Esophagus (tissue), 2 donors: ENCODE measurements at regions not wholly inside any gene's neighbourhood (a gene's known extent, or its start where the extent isn't known, plus 50 kb on each side); places are given as distances from the start of the nearest gene placed in this dataset.
"Not testable (repeated sequence)": the region's sequence is repeated elsewhere in the genome, so short reads cannot be mapped to it uniquely, and the experiment has no call there.

Experiments
- H3K27ac ChIP-seq, 2 donors: one replicate each; pipeline ENCODE4 v1.5.1; 2013; ENCODE audit warnings: low read depth in 2 of 2, mild to moderate bottlenecking in 2 of 2, inconsistent platforms in 1 of 2, low read length in 1 of 2, moderate library complexity in 1 of 2
- H3K27me3 ChIP-seq, 2 donors: one replicate each; pipeline ENCODE4 v1.6.1; 2013; ENCODE audit warnings: low read length in 2 of 2, control low read depth in 1 of 2, mild to moderate bottlenecking in 1 of 2; ENCODE audit not compliant: insufficient read depth in 2 of 2, control insufficient read depth in 1 of 2
- H3K36me3 ChIP-seq, 2 donors: one replicate each; pipeline ENCODE4 v1.6.1; 2013; ENCODE audit warnings: low read length in 1 of 2; ENCODE audit not compliant: control insufficient read depth in 2 of 2, insufficient read depth in 2 of 2
- H3K4me1 ChIP-seq, 2 donors: one replicate each; pipeline ENCODE4 v1.6.1; 2013; ENCODE audit warnings: low read length in 1 of 2; ENCODE audit not compliant: control insufficient read depth in 2 of 2, insufficient read depth in 2 of 2
- H3K4me3 ChIP-seq, 2 donors: one replicate each; pipeline ENCODE4 v1.5.1; 2013; ENCODE audit warnings: low read length in 2 of 2, mild to moderate bottlenecking in 2 of 2, low read depth in 1 of 2, moderate library complexity in 1 of 2
- H3K9me3 ChIP-seq, 2 donors: one replicate each; pipeline ENCODE4 v1.6.1; 2013; ENCODE audit warnings: mild to moderate bottlenecking in 2 of 2, low read depth in 1 of 2, low read length in 1 of 2, moderate library complexity in 1 of 2; ENCODE audit not compliant: control insufficient read depth in 2 of 2, insufficient read depth in 1 of 2
- WGBS, 2 donors: extraction: QIAGEN DNeasy Blood & Tissue Kit; methylation state at CpG; one replicate each; pipeline ENCODE4 v1.1.7; 2013; 5-methylcytosine and 5-hydroxymethylcytosine counted together
- donor health status: healthy with polysubstance abuse.
- donor health status: Bipolar disorder and iron deficiency.

DNA sequence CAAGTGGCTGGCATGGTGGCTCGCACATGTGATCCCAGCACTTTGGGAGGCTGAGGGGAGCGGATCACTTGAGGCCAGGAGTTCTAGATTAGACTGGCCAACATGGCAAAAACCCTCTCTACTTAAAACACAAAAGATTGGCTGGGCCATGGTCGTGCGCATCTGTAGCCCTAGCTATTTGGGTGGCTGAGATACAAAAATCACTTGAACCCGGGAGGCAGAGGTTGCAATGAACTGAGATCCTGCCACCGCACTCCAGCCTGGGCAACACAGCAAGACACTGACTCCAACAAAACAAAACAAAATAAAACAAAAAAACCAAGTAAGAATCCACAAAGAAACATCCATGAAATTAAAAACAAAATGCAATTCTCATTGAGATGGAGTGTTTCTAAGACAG, 630.6 kb downstream of the UQCRFS1 start:
- WGBS, 2 donors: 89 to 97% methylated on average over 6 of the region's 6 CpGs
- Histone ChIP-seq H3K4me1 (no peaks in the 10 kb centered on the region), H3K4me3 (no peak overlapping the region), H3K36me3 (no peaks in the 10 kb centered on the region), H3K9me3 (peaks cover 12 to 14% of the 10 kb centered on the region in 2 donors), H3K27ac (no peak overlapping the region), H3K27me3 (no peaks in the 10 kb centered on the region)

GRCh38 chr19:28581468-28581770, 631.5 kb downstream of the UQCRFS1 start:
- no peaks in the 10 kb centered on the region for H3K36me3 ChIP-seq
- H3K27me3 ChIP-seq: no peaks in the 10 kb centered on the region
- 56 to 60% methylated on average over 4 of the region's 4 CpGs for WGBS, 2 donors
- H3K4me3 ChIP-seq: no peak overlapping the region
- H3K27ac ChIP-seq: no peak overlapping the region
- H3K4me1 ChIP-seq: no peaks in the 10 kb centered on the region
- peaks cover 10% of the 10 kb centered on the region in 2 donors for H3K9me3 ChIP-seq

GRCh38 chr19:28578786-28579505, 634.0 kb downstream of the UQCRFS1 start:
- Histone ChIP-seq H3K27ac (no peak overlapping the region), H3K36me3 (no peaks in the 10 kb centered on the region)
- 83 to 86% methylated on average over 6 of the region's 6 CpGs for WGBS, 2 donors

GRCh38 chr19:28578208-28578607, 634.7 kb downstream of the UQCRFS1 start:
- WGBS, 2 donors: 87 to 89% methylated on average over 8 of the region's 8 CpGs
- Histone ChIP-seq H3K4me3 (no peak overlapping the region), H3K36me3 (no peaks in the 10 kb centered on the region), H3K27ac (no peak overlapping the region), H3K9me3 (peaks cover 5 to 9% of the 10 kb centered on the region in 2 donors), H3K27me3 (no peaks in the 10 kb centered on the region), H3K4me1 (no peaks in the 10 kb centered on the region)

More at GRCh38 chr19:28578786-28579505, 634.0 kb downstream of the UQCRFS1 start:
- Histone ChIP-seq H3K27me3 (no peaks in the 10 kb centered on the region), H3K9me3 (peaks cover 6 to 9% of the 10 kb centered on the region in 2 donors), H3K4me1 (no peaks in the 10 kb centered on the region), H3K4me3 (no peak overlapping the region)

- Histone ChIP-seq H3K4me3 (no peak overlapping the region), H3K27ac (no peak overlapping the region), H3K27me3 (no peaks in the 10 kb centered on the region), H3K4me1 (no peaks in the 10 kb centered on the region), H3K36me3 (no peaks in the 10 kb centered on the region), H3K9me3 (peaks cover 5 to 9% of the 10 kb centered on the region in 2 donors)
- WGBS, 2 donors: 72 to 79% methylated on average over 6 of the region's 6 CpGs
Measured at GRCh38 chr19:28577666-28578065, 635.3 kb downstream of the UQCRFS1 start.

GRCh38 chr19:28577233-28577632, 635.7 kb downstream of the UQCRFS1 start:
- H3K36me3 ChIP-seq: no peaks in the 10 kb centered on the region
- H3K4me3 ChIP-seq: no peak overlapping the region
- H3K27ac ChIP-seq: no peak overlapping the region
- no peaks in the 10 kb centered on the region for H3K4me1 ChIP-seq
- peaks cover 6 to 9% of the 10 kb centered on the region in 2 donors for H3K9me3 ChIP-seq
- H3K27me3 ChIP-seq: no peaks in the 10 kb centered on the region
- WGBS, 2 donors: 56 to 60% methylated on average over 2 of the region's 2 CpGs

GRCh38 chr19:28575816-28576215, 637.1 kb downstream of the UQCRFS1 start:
- Histone ChIP-seq H3K4me1 (no peaks in the 10 kb centered on the region), H3K4me3 (no peak overlapping the region), H3K27me3 (no peaks in the 10 kb centered on the region), H3K36me3 (no peaks in the 10 kb centered on the region), H3K27ac (no peak overlapping the region), H3K9me3 (peaks cover 7 to 9% of the 10 kb centered on the region in 2 donors)

GRCh38 chr19:28575312-28575711, 637.6 kb downstream of the UQCRFS1 start:
- H3K9me3 ChIP-seq, H3K4me1 ChIP-seq, H3K27me3 ChIP-seq, H3K27ac ChIP-seq, H3K4me3 ChIP-seq, H3K36me3 ChIP-seq: not testable (repeated sequence)

- 87 to 92% methylated on average over 4 of the region's 4 CpGs for WGBS, 2 donors
- H3K27ac ChIP-seq: no peak overlapping the region
Measured at GRCh38 chr19:28574212-28574611, 638.7 kb downstream of the UQCRFS1 start.

More at GRCh38 chr19:28574212-28574611, 638.7 kb downstream of the UQCRFS1 start:
- Histone ChIP-seq H3K9me3 (peaks cover 3 to 9% of the 10 kb centered on the region in 2 donors), H3K27me3 (no peaks in the 10 kb centered on the region), H3K4me1 (no peaks in the 10 kb centered on the region), H3K36me3 (no peaks in the 10 kb centered on the region), H3K4me3 (no peak overlapping the region)
